AG04450 (cell line): ENCODE measurements at regions not wholly inside any gene's neighbourhood (a gene's known extent, or its start where the extent isn't known, plus 50 kb on each side); places are given as distances from the start of the nearest gene placed in this dataset.
A peak's percentile ranks its signal among the peaks of the same experiment; 100 is the strongest.

Experiments
- CTCF ChIA-PET: fragments of 300-600, 350-600 bp; formaldehyde crosslinking; extraction: SDS; loops from one replicate; lab custom pipeline; 2022; ENCODE audit warnings: antibody characterized with exemption, inconsistent platforms; lab: Charles Lee
- POLR2A ChIA-PET: fragments of 350-600 bp; formaldehyde crosslinking; extraction: SDS; loops from one replicate; lab custom pipeline; 2021; ENCODE audit warnings: antibody characterized with exemption, inconsistent platforms; lab: Yijun Ruan, JAX
- DNase-seq: peaks from one replicate; pipeline ENCODE4 v3.0.0-alpha.2; 2011; ENCODE audit warnings: low read depth, low spot score
- H3K27ac ChIP-seq: one replicate; pipeline ENCODE4 v1.5.1; 2012; ENCODE audit warnings: low read depth, low read length, control low read depth
- H3K27me3 ChIP-seq: one replicate; pipeline ENCODE4 v1.6.0; 2012; ENCODE audit warnings: low read length; ENCODE audit not compliant: control insufficient read depth, insufficient read depth
- H3K4me3 ChIP-seq: 2 replicates; pipeline ENCODE4 v1.5.1; 2011; ENCODE audit warnings: mild to moderate bottlenecking, low read depth, low read length, control low read depth
- H3K9me3 ChIP-seq: 2 replicates; pipeline ENCODE4 v1.5.1; 2012; ENCODE audit warnings: low read length; ENCODE audit not compliant: control insufficient read depth, insufficient read depth
- TF ChIP-seq, protein P1 (sequence below): IDR thresholded peaks from 2 replicates; pipeline ENCODE4 v1.5.1; 2011; ENCODE audit warnings: low read depth, low read length, control low read depth, inconsistent platforms

DNA sequence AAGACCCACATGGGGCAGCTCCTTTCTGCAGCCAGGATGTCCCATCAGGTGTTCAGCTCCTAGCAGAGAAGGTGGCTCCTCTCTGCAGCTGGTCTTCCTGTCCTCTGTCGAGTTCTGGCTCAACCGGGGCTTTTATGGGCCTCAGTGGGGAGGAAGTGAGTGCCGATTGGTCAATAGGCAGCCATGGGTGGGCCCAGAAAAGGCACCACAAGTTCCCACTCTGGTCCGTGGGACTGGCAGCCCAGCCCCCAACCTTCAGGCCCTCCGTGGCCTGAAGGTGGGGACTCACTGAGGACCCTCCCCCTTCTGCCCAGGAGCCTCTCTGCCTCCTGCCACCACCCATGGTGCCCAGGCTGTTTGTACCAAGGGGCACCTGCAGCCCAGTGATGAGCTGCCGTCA, 161.7 kb upstream of the DUSP10 start:
- TF ChIP-seq, protein P1, sequence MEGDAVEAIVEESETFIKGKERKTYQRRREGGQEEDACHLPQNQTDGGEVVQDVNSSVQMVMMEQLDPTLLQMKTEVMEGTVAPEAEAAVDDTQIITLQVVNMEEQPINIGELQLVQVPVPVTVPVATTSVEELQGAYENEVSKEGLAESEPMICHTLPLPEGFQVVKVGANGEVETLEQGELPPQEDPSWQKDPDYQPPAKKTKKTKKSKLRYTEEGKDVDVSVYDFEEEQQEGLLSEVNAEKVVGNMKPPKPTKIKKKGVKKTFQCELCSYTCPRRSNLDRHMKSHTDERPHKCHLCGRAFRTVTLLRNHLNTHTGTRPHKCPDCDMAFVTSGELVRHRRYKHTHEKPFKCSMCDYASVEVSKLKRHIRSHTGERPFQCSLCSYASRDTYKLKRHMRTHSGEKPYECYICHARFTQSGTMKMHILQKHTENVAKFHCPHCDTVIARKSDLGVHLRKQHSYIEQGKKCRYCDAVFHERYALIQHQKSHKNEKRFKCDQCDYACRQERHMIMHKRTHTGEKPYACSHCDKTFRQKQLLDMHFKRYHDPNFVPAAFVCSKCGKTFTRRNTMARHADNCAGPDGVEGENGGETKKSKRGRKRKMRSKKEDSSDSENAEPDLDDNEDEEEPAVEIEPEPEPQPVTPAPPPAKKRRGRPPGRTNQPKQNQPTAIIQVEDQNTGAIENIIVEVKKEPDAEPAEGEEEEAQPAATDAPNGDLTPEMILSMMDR = no peak
- Histone ChIP-seq H3K4me3 (no peak overlapping the region), H3K27ac (no peak overlapping the region), H3K27me3 (no peaks in the 10 kb centered on the region), H3K9me3 (peaks cover 5% of the 10 kb centered on the region; the same call in 1 of the 2 replicates)
- ChIA-PET POLR2A (no interaction called here), CTCF (no interaction called here)
- no peak for DNase-seq

DNA sequence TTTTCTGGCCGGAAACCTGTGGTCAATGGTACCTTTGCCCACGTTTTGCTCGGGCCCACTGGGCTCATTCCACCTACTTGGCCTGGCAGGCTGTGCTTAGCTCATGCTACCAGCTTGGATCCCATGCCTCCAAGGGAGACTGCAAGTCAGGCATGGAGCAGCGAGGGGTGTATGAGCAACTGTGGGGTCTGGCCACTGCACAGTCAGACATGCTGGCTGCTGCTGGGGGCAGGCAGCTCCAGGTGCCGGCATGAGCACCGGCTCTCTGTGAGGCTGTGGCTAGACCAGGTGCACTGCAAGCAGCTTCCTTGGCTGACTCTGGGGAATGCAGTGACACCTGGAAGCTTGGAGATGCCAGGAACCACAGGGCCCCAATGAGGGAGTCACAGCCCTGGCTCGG, 161.1 kb upstream of the DUSP10 start:
- TF ChIP-seq, protein P1 = no peak
- peaks cover 5% of the 10 kb centered on the region; the same call in 1 of the 2 replicates for H3K9me3 ChIP-seq
- POLR2A ChIA-PET = no interaction called here
- H3K27ac ChIP-seq = no peak overlapping the region
- DNase-seq = no peak
- no peak overlapping the region for H3K4me3 ChIP-seq
- no peaks in the 10 kb centered on the region for H3K27me3 ChIP-seq
- CTCF ChIA-PET = no interaction called here

DNA sequence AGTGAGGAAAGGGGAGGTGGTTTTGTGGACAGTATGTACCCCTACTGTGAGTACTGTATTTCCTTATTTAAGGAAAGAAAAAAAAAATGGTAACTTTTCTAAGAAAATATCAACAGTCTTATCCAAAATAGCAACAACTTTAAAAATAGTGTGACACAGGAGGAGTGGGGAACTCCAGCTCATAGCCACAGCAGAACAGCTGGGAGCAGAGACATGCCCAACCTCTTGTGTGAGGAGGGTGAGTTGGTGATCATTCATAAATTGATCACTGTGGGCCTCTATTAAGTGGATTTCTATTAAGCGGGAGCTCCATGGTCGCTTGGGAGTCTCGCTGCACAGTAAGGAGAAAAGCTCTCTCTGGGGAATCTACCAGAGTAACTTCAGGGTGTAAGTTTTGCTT, 158.8 kb upstream of the DUSP10 start:
- Histone ChIP-seq H3K9me3 (peaks cover 5% of the 10 kb centered on the region; the same call in 1 of the 2 replicates), H3K27ac (no peak overlapping the region), H3K4me3 (no peak overlapping the region), H3K27me3 (no peaks in the 10 kb centered on the region)
- TF ChIP-seq, protein P1 = no peak
- ChIA-PET CTCF (interaction anchor here (1.1 kb wide), 1 partner anchor 555 kb away, joined by 4 read pairs; no protein-coding TSS in a partner anchor), POLR2A (no interaction called here)
- no peak for DNase-seq

- H3K27ac ChIP-seq = no peak overlapping the region
- POLR2A ChIA-PET = no interaction called here
- DNase-seq = peak; percentile 18
- no peak overlapping the region for H3K4me3 ChIP-seq
- TF ChIP-seq, protein P1 = no peak
- H3K9me3 ChIP-seq = no peaks in the 10 kb centered on the region
- H3K27me3 ChIP-seq = no peaks in the 10 kb centered on the region
- CTCF ChIA-PET = no interaction called here
Observed at GRCh38 chr1:221897321-221897721, 155.4 kb upstream of the DUSP10 start.

DNA sequence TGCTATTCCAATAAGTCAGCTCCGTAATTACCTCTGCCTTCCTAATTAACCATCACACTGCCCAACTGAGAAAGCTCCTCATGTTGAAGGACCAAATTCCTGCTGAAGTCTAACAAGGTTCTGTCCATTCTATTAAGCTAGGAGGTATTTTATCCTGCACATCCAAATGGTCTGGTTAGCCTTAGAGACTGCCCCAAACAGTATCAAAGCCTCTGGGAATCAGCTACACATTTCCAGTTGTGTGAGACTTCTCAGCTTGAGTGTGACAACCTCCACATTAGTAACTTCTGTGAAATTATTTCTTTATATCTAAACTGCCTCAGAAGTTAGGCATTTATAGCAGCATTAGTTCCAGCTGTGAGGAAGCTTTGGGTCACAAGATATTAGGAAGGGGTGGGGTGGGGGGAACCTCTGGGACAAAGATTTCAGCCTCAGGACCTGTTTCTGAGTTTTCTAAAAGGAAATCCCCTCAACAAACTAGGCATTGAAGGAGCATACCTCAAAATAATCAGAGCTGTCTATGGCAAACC, 150.5 kb upstream of the DUSP10 start:
- Histone ChIP-seq H3K9me3 (no peaks in the 10 kb centered on the region), H3K4me3 (no peak overlapping the region), H3K27ac (no peak overlapping the region), H3K27me3 (no peaks in the 10 kb centered on the region)
- DNase-seq = no peak
- ChIA-PET CTCF (interaction anchor here (1.4 kb wide), 1 partner anchor 563 kb away, joined by 5 read pairs; no protein-coding TSS in a partner anchor), POLR2A (interaction anchor here (0.6 kb wide), 1 partner anchor 235 kb away, joined by 6 read pairs; no protein-coding TSS in a partner anchor)
- TF ChIP-seq, protein P1 = no peak
